ENCODE measurements at regions not wholly inside any gene's neighbourhood (a gene's known extent, or its start where the extent isn't known, plus 50 kb on each side); places are given as distances from the start of the nearest gene placed in this dataset.
"Not testable (repeated sequence)": the region's sequence is repeated elsewhere in the genome, so short reads cannot be mapped to it uniquely, and the experiment has no call there.

DNA sequence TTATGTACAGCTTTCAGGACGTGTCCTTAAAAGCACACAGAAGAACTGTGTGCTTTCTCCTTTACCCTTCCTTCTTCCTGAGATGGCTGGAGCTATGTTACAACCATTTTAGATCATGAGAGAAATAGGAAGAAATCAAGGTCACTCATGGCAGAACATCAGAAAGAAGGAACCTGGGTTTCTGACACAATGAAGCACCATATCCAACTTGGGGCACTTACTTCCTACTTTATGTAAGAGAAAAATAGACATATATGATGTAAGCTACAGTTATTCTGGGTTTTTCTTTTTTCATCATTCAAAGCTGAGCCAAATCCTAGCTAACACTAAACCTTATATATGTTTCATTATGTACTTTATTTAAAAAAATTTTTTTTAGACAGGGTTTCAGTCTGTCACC lies 79.5 kb downstream of the FAM161A start:
- DNase-seq = no peak

GRCh38 chr2:61771904-61772845 lies 81.7 kb downstream of the FAM161A start:
- DNase-seq = no peak

GRCh38 chr2:61770746-61771145 lies 83.1 kb downstream of the FAM161A start:
- DNase-seq = no peak

DNA sequence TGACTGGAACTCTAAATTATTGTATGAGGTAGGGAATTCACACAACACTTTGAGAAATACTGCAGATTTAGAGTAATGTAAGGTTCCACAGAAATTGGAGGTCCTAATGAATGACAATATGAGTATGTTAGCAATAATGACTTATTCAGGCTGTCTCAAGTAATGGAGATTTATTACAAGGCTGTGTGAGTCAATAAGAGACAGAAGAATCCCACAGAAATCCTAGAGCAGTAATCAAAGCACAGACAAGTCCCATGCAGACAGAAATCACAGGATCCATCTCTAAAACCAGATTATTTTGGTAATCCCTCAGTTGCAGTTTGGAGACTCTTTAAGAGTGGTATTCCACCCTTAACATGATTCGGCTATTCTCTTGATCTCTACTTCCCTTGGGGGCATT lies 83.6 kb downstream of the FAM161A start:
- DNase-seq = no peak

DNA sequence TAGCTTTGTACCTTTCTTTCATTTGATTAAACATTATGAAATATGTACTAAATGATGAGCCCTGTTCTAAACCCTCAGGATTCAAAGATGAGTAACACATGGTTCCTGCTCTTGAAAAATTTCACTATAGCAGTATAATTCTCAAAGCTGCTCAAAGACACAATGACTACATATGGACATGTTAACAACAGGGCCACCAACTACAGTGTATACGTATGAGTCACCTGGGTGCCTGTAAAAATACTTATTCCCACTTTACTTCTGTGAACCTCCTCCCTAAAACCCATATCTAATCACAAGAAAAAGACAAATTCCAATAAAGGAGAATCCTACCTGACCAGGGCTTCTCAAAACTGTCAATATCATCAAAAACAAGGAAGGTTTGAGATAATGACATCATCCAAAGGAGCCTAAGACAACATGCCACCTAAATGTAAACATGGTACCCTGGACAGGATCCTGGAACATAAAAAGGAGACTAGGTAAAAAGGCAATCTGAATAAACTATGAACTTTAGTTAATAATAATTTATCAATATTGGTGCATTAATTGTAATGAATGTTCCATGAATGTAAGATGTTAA lies 84.7 kb downstream of the FAM161A start:
- no peak for DNase-seq

DNA sequence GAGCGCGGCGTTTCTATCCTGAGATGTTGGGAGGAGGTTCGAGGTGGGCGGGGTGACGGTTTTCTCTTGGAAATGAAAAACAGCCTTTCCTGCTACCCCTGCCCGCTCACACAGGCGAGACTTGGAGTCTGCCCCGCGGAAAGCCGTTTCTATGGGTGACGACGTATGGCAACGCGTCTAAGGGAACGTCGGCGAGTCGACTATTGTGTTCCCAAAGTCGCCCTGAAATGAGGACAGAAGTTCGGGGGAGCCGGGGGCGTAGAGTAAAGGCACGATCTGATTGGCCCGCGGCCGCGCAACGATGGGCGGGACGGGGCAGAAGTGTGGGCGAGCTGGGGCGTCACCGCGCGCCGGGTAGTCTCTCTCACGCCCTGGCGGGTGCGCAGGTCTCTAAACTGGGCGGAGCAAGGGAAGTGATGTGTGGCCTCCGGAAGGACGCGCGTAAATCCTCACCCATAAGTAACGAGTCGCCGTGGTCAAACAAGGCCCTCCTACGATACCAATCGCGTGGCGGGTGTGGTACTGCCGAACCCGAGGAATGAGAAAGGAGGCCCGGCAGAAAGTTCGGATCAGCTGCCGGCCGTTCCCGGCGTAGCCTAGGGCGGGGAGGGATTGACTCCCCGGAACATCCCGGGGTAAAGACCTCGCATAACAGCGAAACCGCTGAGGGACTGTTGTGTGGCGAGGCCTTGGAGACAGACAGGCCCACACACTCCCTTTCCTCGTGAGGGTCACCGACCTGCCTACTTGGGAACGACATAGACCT lies 89.6 kb downstream of the FAM161A start:
- peak; percentile 90 for DNase-seq

DNA sequence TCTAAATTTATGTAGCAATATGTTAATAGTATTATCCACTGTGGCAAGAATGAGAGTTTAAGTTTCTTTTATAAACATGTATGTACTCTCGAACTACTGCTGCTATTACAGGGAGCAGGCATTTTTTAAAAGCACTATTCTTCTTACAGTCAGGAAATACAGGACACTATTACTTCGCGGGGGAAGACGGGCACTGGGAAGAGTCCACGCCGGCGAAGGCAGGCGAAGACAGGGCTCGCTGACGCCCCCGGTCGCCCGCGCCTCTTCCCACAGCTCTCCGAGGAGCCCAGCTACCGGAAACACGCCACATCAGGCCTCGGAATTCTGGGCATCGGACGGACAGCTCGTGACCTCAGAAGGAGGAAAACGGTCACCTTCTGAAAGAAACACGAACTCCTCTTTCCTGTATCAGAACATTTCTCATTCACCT lies 90.2 kb downstream of the FAM161A start:
- DNase-seq = peak; percentile 67

GRCh38 chr2:61762292-61762691 lies 91.6 kb downstream of the FAM161A start:
- no peak for DNase-seq

- no peak for DNase-seq
These were observed 94.1 kb downstream of the FAM161A start for GRCh38 chr2:61759718-61760117.

- no peak for DNase-seq
These were observed 94.9 kb downstream of the FAM161A start for GRCh38 chr2:61759005-61759404.

DNA sequence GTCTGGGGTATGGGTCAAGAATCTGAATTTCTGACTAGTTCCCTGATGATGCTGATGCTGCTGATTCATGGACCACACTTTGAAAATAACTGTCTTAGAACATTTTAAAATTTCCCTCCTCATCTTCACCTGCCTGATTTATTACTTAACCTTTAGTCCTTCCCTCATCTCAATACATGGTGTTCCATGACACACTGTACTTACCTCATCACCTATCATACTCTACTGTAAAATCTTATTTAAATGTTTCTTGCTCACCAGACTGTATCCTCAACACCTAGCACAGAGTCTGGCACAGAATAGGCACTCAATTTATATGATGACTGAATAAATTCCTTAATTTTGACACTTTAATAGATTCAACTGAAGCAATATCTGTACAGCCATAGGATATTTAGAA lies 95.7 kb downstream of the FAM161A start:
- no peak for DNase-seq

- DNase-seq = no peak
These were observed 100.3 kb downstream of the FAM161A start for GRCh38 chr2:61753512-61753911.

DNA sequence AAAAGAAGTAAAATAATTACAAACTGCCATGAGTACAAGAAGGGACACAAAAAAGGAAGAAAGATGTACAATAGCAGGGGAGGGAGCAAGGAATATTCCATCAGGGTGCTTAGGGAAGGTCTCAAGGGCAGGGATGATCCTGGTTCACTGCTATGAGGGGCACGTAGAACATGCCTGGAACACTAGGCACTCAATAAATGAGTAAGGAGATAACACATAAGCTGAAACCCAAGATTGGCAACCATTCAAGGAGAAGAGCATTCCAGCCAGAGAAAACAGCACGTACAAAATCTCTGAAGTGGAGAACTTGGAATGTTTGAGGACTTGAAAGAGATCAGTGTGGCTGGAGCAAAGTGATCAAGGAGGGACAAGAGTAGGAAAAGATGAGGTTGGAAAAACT lies 103.2 kb downstream of the FAM161A start:
- DNase-seq = no peak

- DNase-seq = no peak
These were observed 110.9 kb downstream of the FAM161A start for GRCh38 chr2:61742955-61743354.

GRCh38 chr2:61737841-61738240 lies 116.0 kb downstream of the FAM161A start:
- DNase-seq = no peak

DNA sequence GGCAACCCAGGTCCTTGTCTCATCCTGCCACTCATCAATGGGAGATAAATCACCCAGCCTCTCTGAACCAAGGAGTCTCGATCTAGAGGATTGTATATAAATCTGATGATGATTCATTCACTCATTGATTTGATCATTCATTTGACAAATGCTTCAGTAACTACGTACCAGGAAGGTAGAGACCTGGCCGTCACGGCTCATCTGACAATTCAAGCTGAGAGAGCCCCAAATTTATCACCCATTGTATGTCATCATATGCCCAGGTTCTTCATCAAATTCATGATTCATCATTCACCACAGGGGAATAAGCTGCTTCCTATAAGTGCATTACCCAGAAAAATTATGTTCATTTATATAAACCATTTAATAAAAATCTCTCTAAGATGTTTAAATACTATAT lies 116.9 kb downstream of the FAM161A start:
- DNase-seq = no peak

GRCh38 chr2:61733563-61733962 lies 120.3 kb downstream of the FAM161A start:
- no peak for DNase-seq

- no peak for DNase-seq
These were observed 121.1 kb downstream of the FAM161A start for GRCh38 chr2:61732787-61733186.

GRCh38 chr2:61727746-61728145 lies 126.1 kb downstream of the FAM161A start:
- DNase-seq = no peak

- DNase-seq = no peak
These were observed 127.2 kb downstream of the FAM161A start for GRCh38 chr2:61726456-61727209.

DNA sequence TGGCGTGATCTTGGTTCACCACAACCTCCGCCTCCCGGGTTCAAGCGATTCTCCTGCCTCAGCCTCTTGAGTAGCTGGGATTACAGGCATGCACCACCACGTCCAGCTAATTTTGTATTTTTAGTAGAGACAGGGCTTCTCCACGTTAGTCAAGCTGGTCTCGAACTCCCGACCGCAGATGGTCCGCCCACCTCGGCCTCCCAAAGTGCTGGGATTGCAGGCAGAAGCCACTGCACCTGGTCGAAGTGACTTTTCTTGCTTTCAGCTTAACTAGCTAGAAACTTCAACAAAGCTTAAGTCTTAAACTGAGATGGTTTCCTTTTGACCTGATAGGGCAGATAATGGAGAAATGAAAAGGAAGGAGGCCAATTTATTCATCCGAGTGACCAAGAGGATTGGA lies 130.5 kb downstream of the FAM161A start:
- not testable (repeated sequence) for DNase-seq

DNA sequence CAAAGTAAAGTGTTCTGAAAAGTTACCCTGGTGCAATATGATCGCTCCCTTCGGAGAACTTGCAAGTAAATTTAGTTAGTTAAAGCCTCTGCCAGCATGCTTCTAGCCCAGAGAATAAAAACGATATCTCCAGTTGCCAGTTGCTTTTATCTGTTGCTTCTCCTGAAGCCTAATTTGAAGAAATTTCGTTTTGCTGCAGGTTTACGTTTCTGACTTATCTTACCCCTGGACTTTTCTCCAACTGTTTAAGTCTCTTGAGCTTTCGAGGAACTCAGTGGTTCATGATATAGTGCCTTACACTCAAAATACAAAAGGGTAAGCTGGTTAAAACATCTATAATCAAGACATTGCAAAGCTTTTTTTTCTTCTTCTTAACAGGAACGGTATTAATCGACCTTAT lies 131.1 kb downstream of the FAM161A start:
- DNase-seq = no peak

DNA sequence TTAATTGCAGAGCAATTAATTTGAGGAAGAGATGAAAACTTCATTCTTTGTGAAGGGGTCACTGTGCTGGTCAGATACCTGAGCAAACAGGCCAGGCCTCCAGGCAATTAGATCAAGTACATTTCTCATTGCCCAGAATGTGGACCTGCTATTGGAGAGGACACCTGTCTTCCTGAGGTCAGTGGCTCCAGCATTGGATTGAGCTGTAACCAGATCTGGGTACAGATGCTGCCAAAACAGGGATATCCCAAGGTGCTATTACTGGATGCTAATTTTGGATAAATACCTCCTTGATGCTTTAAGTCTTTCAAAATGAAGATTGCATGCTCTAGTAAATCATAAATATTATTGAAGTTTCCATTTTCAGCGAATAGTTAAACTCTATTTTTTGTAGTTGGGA lies 131.5 kb downstream of the FAM161A start:
- no peak for DNase-seq

Measured in DMS 273 treated with DMSO at 0.1 percent for 48 hours (cell line).